Activated B cell treated with CpG ODN at 0.5 μM for 24 hours (primary cell): ENCODE measurements at regions not wholly inside any gene's neighbourhood (a gene's known extent, or its start where the extent isn't known, plus 50 kb on each side); places are given as distances from the start of the nearest gene placed in this dataset.

Experiments used
- ATAC-seq: fragments of 200-7000 bp; cut with Tn5 transposase; one replicate; pipeline ENCODE4 v1.10.0; 2021; ENCODE audit warnings: low read depth, mild to moderate bottlenecking, moderate library complexity
- CTCF ChIA-PET: fragments of 350-600 bp; sonication (Branson Sonifier 250); formaldehyde crosslinking; loops from one replicate; lab custom pipeline; 2021; ENCODE audit warnings: antibody characterized with exemption; lab: Charles Lee
- POLR2A ChIA-PET: fragments of 350-600 bp; sonication (Branson Sonifier 250); formaldehyde crosslinking; loops from one replicate; lab custom pipeline; 2021; ENCODE audit warnings: antibody characterized with exemption; lab: Charles Lee
- DNase-seq: peaks from one replicate; pipeline ENCODE4 v3.0.0; 2022
- H3K27ac Mint-ChIP-seq: one replicate; pipeline ENCODE4 v1.8.0; 2020; ENCODE audit warnings: mixed read lengths
- H3K27me3 Mint-ChIP-seq: one replicate; pipeline ENCODE4 v1.8.0; 2021; ENCODE audit warnings: mixed read lengths
- H3K36me3 Mint-ChIP-seq: one replicate; pipeline ENCODE4 v1.8.0; 2021; ENCODE audit warnings: low read depth, mixed read lengths
- H3K4me1 Mint-ChIP-seq: one replicate; pipeline ENCODE4 v1.8.0; 2021; ENCODE audit warnings: mixed read lengths
- H3K4me3 Mint-ChIP-seq: one replicate; pipeline ENCODE4 v1.8.0; 2020; ENCODE audit warnings: mild to moderate bottlenecking, mixed read lengths
- H3K9me3 Mint-ChIP-seq: one replicate; pipeline ENCODE4 v1.8.0; 2020; ENCODE audit warnings: mixed read lengths
- CTCF ChIP-seq: fragments of 200-600 bp; IDR thresholded peaks from one replicate; pipeline ENCODE4 v1.8.0; 2022; ENCODE audit warnings: antibody characterized with exemption, mild to moderate bottlenecking
- intact Hi-C: fragments of 100-400 bp; cut with micrococcal nuclease; formaldehyde crosslinking; loops from one replicate; pipeline ENCODE4 v1.15.1; 2024

GRCh38 chr12:111129149-111129767 lies 208.9 kb upstream of the MYL2 start:
- intact Hi-C loops = no loop called here
- Mint-ChIP-seq H3K9me3 (no peaks in the 10 kb centered on the region), H3K27ac (no peak overlapping the region), H3K36me3 (no peaks in the 10 kb centered on the region), H3K27me3 (no peaks in the 10 kb centered on the region), H3K4me3 (no peak overlapping the region), H3K4me1 (no peaks in the 10 kb centered on the region)
- ATAC-seq (no peak), DNase-seq (no peak)
- no peak for TF ChIP-seq CTCF
- CTCF ChIA-PET = no interaction called here
- POLR2A ChIA-PET = no interaction called here

DNA sequence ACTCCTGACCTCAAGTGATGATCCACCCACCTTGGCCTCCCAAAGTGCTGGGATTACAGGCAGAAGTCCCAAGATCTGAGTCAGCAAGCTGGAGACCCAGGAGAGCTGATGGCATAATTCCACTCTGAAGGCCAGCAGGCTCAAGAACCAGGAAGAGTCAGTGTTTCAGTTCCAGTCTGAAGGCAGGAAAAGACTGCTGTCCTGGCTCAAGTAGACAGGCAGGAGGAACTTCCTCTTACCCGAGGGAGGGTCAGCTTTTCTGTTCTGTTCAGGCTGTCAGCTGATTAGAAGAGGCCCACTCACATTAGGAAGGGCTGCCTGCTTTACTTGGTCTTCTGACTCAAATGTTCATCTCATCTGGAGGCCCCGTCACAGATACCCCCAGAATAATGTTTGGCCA lies 206.0 kb upstream of the MYL2 start:
- intact Hi-C loops = no loop called here
- Mint-ChIP-seq H3K27me3 (peaks cover 5% of the 10 kb centered on the region), H3K4me1 (no peaks in the 10 kb centered on the region), H3K9me3 (no peaks in the 10 kb centered on the region), H3K27ac (no peak overlapping the region), H3K4me3 (no peak overlapping the region), H3K36me3 (no peaks in the 10 kb centered on the region)
- TF ChIP-seq CTCF = no peak
- ChIA-PET POLR2A (no interaction called here), CTCF (no interaction called here)
- DNase-seq (no peak), ATAC-seq (no peak)

DNA sequence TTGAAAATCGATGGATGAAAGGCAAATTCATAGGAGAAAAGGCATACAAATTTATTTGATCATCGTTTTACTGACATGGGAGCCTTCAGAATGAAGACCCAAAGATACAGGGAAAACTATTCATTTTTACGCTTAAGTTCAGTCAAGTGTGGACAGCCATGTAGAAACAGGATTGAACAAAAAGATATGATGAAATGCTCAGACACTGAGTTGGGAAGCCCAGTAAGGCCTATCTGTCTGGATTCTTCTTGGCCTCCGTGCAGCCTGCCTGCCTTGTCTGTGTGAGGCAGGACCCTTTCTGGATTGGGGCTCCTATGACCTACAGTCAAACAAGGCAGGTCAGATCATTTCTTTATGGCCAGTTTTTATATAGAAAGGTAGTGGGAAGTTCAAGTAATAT lies 203.8 kb upstream of the MYL2 start:
- ChIA-PET POLR2A (no interaction called here), CTCF (no interaction called here)
- DNase-seq = no peak
- Mint-ChIP-seq H3K4me1 (no peaks in the 10 kb centered on the region), H3K36me3 (no peaks in the 10 kb centered on the region), H3K27ac (no peak overlapping the region), H3K27me3 (peaks cover 12% of the 10 kb centered on the region), H3K4me3 (no peak overlapping the region), H3K9me3 (no peaks in the 10 kb centered on the region)
- intact Hi-C loops = no loop called here
- no peak for TF ChIP-seq CTCF
- ATAC-seq = no peak

GRCh38 chr12:111123390-111123789 lies 203.0 kb upstream of the MYL2 start:
- H3K9me3 Mint-ChIP-seq = no peaks in the 10 kb centered on the region
- no peaks in the 10 kb centered on the region for H3K4me1 Mint-ChIP-seq
- CTCF ChIA-PET = no interaction called here
- H3K27me3 Mint-ChIP-seq = peaks cover 14% of the 10 kb centered on the region
- POLR2A ChIA-PET = no interaction called here
- DNase-seq (no peak), ATAC-seq (no peak)
- intact Hi-C loops = no loop called here
- H3K27ac Mint-ChIP-seq = no peak overlapping the region
- no peaks in the 10 kb centered on the region for H3K36me3 Mint-ChIP-seq
- no peak for TF ChIP-seq CTCF
- H3K4me3 Mint-ChIP-seq = no peak overlapping the region

DNA sequence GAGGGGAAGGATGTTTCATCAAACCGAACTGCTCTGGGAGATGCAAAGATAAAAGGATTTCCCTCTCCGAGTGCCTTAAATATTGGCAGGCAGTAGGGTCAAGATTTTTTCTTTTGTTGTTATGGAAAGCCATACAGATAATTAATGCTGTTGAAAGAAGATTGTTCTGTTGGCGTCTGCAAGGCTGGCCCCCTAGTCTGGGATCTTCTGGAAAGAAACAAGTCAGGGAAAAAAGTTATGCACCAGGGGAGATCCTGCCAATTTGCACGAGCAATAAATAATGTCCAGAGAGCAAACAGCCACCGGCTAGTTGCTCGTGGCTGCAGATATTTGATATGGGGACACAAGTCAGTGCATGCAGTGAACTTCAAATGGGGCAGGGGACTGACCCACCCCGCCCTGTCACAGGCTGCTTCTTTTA lies 202.1 kb upstream of the MYL2 start:
- no peaks in the 10 kb centered on the region for H3K9me3 Mint-ChIP-seq
- TF ChIP-seq CTCF = no peak
- ChIA-PET POLR2A (no interaction called here), CTCF (no interaction called here)
- ATAC-seq (no peak), DNase-seq (no peak)
- no peak overlapping the region for H3K4me3 Mint-ChIP-seq
- intact Hi-C loops = no loop called here
- no peaks in the 10 kb centered on the region for H3K36me3 Mint-ChIP-seq
- H3K27ac Mint-ChIP-seq = no peak overlapping the region
- peaks cover 15% of the 10 kb centered on the region for H3K27me3 Mint-ChIP-seq
- no peaks in the 10 kb centered on the region for H3K4me1 Mint-ChIP-seq
